ENCODE measurements at regions not wholly inside any gene's neighbourhood (a gene's known extent, or its start where the extent isn't known, plus 50 kb on each side); places are given as distances from the start of the nearest gene placed in this dataset.
"Not testable (repeated sequence)": the region's sequence is repeated elsewhere in the genome, so short reads cannot be mapped to it uniquely, and the experiment has no call there.

- DNase-seq (ENCODE audit: low read depth in 2 of 3, low spot score in 1 of 3): no peak
Observed at GRCh38 chr17:6893382-6894205, 62.1 kb upstream of the TEKT1 start.

DNA sequence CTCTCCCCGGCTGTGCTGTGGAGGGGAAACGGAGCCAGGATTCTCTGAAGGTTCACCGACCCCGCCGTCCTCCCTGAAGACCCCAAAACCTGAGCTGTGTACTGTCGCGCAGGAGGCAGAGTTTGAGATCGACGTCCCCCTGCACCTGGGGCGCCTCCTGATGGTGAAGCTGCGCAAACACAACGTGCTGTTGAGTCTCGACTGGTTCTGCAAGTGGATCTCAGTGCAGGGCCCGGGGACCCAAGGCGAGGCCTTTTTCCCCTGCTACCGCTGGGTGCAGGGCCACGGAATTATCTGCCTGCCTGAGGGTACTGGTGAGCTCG lies 62.6 kb upstream of the TEKT1 start:
- DNase-seq (ENCODE audit: low read depth in 2 of 3, low spot score in 1 of 3): peak in 2 of 3 donors; percentile 13 to 17

GRCh38 chr17:6901086-6901485 lies 69.6 kb upstream of the TEKT1 start:
- no peak for DNase-seq (ENCODE audit: low read depth in 2 of 3, low spot score in 1 of 3)

DNA sequence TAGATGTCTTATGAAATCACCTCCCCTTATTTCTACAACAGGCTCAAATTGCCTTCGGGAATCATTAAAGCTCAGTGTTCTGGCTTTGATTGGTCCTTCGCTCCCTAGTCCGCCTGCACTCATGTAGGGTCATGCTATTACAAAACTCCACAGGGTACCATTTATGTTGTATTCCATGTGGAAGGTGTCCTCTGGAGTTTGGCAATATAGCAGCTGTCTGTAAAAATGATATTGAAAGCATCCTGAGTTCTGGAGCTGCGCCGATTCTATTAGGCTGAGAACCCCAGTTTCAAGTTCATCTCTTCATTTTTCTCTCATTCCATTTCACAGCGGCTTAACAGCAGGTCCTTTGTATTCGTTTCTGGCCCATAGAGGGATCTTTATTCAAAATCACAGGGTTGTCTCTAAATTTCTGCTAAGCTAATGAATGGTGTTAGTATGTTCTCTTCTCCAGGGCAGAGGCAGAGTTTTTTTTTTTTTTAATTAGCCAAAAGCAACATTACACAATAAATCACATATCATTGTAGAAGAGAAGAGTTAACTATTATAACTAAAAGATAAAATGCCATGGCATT lies 71.9 kb upstream of the TEKT1 start:
- no peak for DNase-seq (ENCODE audit: low read depth in 2 of 3, low spot score in 1 of 3)

GRCh38 chr17:6908807-6909206 lies 77.3 kb upstream of the TEKT1 start:
- DNase-seq (ENCODE audit: low read depth in 2 of 3, low spot score in 1 of 3): no peak

GRCh38 chr17:6910987-6911603 lies 79.6 kb upstream of the TEKT1 start:
- DNase-seq (ENCODE audit: low read depth in 2 of 3, low spot score in 1 of 3): no peak

GRCh38 chr17:6912110-6913051 lies 80.9 kb upstream of the TEKT1 start:
- no peak for DNase-seq (ENCODE audit: low read depth in 2 of 3, low spot score in 1 of 3)

GRCh38 chr17:6913608-6914443 lies 82.0 kb upstream of the ALOX12 start:
- DNase-seq (ENCODE audit: low read depth in 2 of 3, low spot score in 1 of 3): peak; percentile 52 to 76 (median 70)

DNA sequence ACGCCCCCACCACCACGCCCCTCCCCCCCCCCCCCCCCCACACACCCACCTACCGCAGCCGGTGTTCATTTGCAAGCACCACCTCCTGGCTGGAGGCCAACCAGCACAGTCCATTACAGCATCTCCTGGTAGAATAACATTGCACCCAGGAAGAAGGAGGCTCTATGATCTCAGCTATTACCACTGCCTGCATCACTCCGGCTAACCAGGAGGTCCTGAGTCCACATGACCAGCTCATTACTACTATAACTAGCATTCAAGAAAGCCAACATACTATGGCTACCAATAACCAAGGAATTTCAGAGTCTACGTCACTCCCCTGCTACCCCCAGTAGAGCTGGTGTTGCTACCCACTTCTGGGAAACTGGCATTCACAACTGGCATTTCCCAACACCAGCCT lies 81.1 kb upstream of the ALOX12 start:
- no peak for DNase-seq (ENCODE audit: low read depth in 2 of 3, low spot score in 1 of 3)

DNA sequence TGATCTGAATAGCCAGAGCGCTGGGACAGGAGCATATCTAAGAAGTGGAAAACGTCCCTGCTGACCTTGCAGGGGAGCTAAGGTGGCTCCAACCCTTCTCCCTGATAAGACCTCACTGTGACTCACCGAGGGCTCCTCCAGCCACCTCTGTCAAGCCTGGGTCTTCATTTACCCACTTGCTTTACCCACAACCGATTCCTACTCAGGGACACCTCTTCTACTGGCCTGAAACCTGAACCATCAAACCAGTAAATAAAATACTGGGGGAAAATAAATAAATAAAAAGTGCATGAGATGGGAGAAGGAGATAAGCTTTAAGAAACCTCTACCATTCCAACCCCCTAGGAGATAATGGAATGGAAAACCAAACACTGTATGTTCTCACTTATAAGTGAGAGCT lies 80.2 kb upstream of the ALOX12 start:
- DNase-seq (ENCODE audit: low read depth in 2 of 3, low spot score in 1 of 3): no peak

DNA sequence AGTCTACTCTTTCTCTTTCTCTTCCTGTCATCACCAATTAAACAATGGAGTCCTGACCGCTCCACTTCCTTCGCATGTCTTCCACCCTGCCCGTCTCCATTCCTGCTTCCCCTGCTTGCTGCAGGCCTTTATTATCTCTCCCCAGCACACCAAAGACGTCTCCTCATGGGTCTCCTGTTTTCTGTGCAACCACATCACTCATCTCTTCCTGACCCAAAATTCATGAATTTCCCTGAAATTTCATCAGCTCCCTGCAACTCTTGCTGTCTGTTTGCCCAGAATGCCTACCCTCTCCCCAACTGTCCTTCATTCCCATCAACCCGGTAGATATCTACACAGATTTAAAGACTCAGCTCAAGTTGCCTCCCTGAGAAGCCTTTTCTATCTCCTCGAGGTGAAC lies 76.7 kb upstream of the ALOX12 start:
- no peak for DNase-seq (ENCODE audit: low read depth in 2 of 3, low spot score in 1 of 3)

GRCh38 chr17:6923385-6923784 lies 72.5 kb upstream of the ALOX12 start:
- DNase-seq (ENCODE audit: low read depth in 2 of 3, low spot score in 1 of 3): no peak

DNA sequence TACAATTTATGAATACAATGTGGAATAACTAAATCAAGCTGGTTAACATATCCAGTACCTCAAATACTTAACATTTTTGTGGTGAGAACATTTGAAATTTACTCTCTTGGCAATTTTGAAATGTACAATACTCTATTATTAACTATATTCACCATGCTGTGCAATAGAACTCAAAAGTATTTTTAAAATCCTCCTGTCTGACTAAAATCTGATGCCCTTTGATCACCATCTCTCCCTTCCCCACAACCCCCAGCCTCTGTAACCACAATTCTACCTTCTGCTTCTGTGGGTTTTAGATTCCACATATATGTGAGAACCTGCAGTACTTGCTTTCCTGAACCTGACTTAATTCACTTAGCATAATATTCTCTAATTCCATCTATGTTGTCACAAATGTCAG lies 71.6 kb upstream of the ALOX12 start:
- no peak for DNase-seq (ENCODE audit: low read depth in 2 of 3, low spot score in 1 of 3)

GRCh38 chr17:6926667-6927066 lies 69.2 kb upstream of the ALOX12 start:
- no peak for DNase-seq (ENCODE audit: low read depth in 2 of 3, low spot score in 1 of 3)

GRCh38 chr17:6927290-6928126 lies 68.3 kb upstream of the ALOX12 start:
- no peak for DNase-seq (ENCODE audit: low read depth in 2 of 3, low spot score in 1 of 3)

GRCh38 chr17:6928193-6928592 lies 67.7 kb upstream of the ALOX12 start:
- no peak for DNase-seq (ENCODE audit: low read depth in 2 of 3, low spot score in 1 of 3)

DNA sequence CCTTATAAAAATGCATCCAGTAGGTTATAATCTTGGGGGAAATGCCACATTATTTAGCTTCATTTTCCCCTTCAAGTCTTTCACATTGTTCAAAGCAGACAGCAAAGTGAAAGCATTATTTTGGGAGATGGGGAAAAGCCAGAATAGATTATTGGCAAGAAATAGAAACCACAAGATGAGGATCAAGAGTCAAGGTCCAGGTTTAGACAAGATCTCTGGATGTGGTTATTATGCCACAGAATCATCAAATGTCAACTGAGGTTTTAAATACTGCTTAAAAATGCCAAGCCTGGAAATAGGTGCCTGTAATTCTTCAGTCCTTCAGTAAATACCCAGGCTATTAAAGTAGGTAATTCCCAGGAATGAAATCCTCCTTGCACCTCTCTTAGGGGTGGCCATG lies 65.1 kb upstream of the ALOX12 start:
- DNase-seq (ENCODE audit: low read depth in 2 of 3, low spot score in 1 of 3): no peak

GRCh38 chr17:6934544-6934943 lies 61.3 kb upstream of the ALOX12 start:
- not testable (repeated sequence) for DNase-seq (ENCODE audit: low read depth in 2 of 3, low spot score in 1 of 3)

DNA sequence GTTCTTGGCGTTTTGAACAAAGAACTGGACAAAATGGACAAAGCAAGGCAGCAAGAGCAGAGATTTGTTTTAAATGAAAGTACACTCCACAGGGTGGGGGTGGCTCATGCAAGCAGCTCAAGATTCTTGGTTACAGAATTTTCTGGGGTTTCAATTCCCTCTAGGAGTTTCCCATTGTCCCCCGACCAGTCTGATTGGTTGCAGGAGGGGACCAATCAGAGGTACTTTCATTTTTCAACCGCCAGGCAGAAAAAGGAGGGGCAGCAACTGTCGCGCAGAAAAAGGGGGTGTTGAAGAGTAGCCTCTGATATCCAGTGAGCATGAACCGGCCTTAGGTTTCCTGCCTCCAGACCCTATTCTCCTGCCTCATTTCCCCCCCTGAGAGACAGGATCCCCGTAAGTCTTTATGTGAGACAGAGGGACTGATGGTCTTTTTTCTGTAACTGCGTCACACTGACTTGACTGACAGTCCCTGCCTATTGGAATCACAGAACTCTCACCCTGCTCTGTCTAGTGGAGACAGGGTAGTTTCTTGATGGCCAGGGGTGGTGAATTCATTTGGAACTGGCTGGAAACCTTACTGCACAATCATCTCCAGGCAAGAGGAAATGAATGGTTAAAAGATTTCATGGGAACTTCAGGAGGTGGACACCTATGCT lies 59.4 kb upstream of the ALOX12 start:
- no peak for DNase-seq (ENCODE audit: low read depth in 2 of 3, low spot score in 1 of 3)

Measured in stimulated activated CD4-positive, alpha-beta T cell treated with anti-CD3 and anti-CD28 coated beads, Interleukin-12 subunit alpha, Interleukin-12 subunit beta, amount 100 ng/mL, for 48 hours (primary cell).